H9 (cell line): ENCODE measurements at regions not wholly inside any gene's neighbourhood (a gene's known extent, or its start where the extent isn't known, plus 50 kb on each side); places are given as distances from the start of the nearest gene placed in this dataset.

Experiments
- DNase-seq: peaks from one replicate; pipeline ENCODE4 v3.0.0-alpha.2; 2017
- H2AFZ ChIP-seq: one replicate; pipeline ENCODE4 v1.6.1; 2013; ENCODE audit warnings: mild to moderate bottlenecking, low read length, control low read depth, moderate library complexity
- H2AK5ac ChIP-seq: 2 replicates; pipeline ENCODE4 v1.6.1; 2013; ENCODE audit warnings: low read length, control low read depth, mixed read lengths; ENCODE audit not compliant: insufficient read length
- H2BK120ac ChIP-seq: one replicate; pipeline ENCODE4 v1.6.1; 2013; ENCODE audit warnings: low read depth, mild to moderate bottlenecking, low read length, control low read depth, inconsistent platforms; ENCODE audit not compliant: poor library complexity, severe bottlenecking
- H2BK12ac ChIP-seq: 2 replicates; pipeline ENCODE4 v1.6.1; 2013; ENCODE audit warnings: low read length, control low read depth, mixed read lengths, low read depth; ENCODE audit not compliant: insufficient read length
- H2BK15ac ChIP-seq: 2 replicates; pipeline ENCODE4 v1.6.1; 2013; ENCODE audit warnings: low read depth, low read length, control low read depth
- H2BK20ac ChIP-seq: one replicate; pipeline ENCODE4 v1.6.1; 2013; ENCODE audit warnings: low read depth, mild to moderate bottlenecking, low read length, control low read depth, inconsistent platforms; ENCODE audit not compliant: poor library complexity, severe bottlenecking
- H2BK5ac ChIP-seq: 2 replicates; pipeline ENCODE4 v1.6.1; 2013; ENCODE audit warnings: low read length, control low read depth, mixed read lengths; ENCODE audit not compliant: insufficient read length
- H3K14ac ChIP-seq: 2 replicates; pipeline ENCODE4 v1.6.1; 2013; ENCODE audit warnings: low read length, control low read depth; ENCODE audit not compliant: insufficient read depth
- H3K18ac ChIP-seq: 2 replicates; pipeline ENCODE4 v1.6.1; 2013; ENCODE audit warnings: low read depth, mild to moderate bottlenecking, mixed read lengths, low read length, control low read depth; ENCODE audit not compliant: insufficient read length
- H3K23ac ChIP-seq: 2 replicates; pipeline ENCODE4 v1.6.1; 2013; ENCODE audit warnings: low read length, control low read depth, mixed read lengths, low read depth; ENCODE audit not compliant: insufficient read length
- H3K23me2 ChIP-seq: 2 replicates; pipeline ENCODE4 v1.6.1; 2013; ENCODE audit warnings: low read depth, mild to moderate bottlenecking, mixed read lengths, low read length, control low read depth; ENCODE audit not compliant: insufficient read length, poor library complexity, severe bottlenecking
- H3K27ac ChIP-seq: 2 replicates; pipeline ENCODE4 v1.5.1; 2013; ENCODE audit warnings: low read length, control low read depth, mixed read lengths, low read depth; ENCODE audit not compliant: insufficient read length
- H3K27me3 ChIP-seq: 2 replicates; pipeline ENCODE4 v1.6.1; 2013; ENCODE audit warnings: low read length, control low read depth, inconsistent platforms; ENCODE audit not compliant: insufficient read depth
- H3K4ac ChIP-seq: 2 replicates; pipeline ENCODE4 v1.6.1; 2013; ENCODE audit warnings: low read depth, mild to moderate bottlenecking, control low read depth, inconsistent platforms, low read length, moderate library complexity
- H3K4me1 ChIP-seq: 2 replicates; pipeline ENCODE4 v1.6.1; 2013; ENCODE audit warnings: low read length, control low read depth, inconsistent platforms; ENCODE audit not compliant: insufficient read depth
- H3K4me2 ChIP-seq: 2 replicates; pipeline ENCODE4 v1.6.1; 2013; ENCODE audit warnings: low read length, control low read depth, mixed read lengths; ENCODE audit not compliant: insufficient read length, insufficient read depth
- H3K56ac ChIP-seq: 2 replicates; pipeline ENCODE4 v1.6.1; 2013; ENCODE audit warnings: low read depth, mild to moderate bottlenecking, mixed read lengths, low read length, control low read depth; ENCODE audit not compliant: insufficient read length
- H3K79me1 ChIP-seq: 2 replicates; pipeline ENCODE4 v1.6.1; 2013; ENCODE audit warnings: low read depth, mild to moderate bottlenecking, moderate library complexity, low read length, control low read depth, inconsistent platforms; ENCODE audit not compliant: insufficient read depth, poor library complexity, severe bottlenecking
- H3K79me2 ChIP-seq: 2 replicates; pipeline ENCODE4 v1.6.1; 2013; ENCODE audit warnings: low read length, control low read depth, inconsistent platforms; ENCODE audit not compliant: insufficient read depth
- H3K9ac ChIP-seq: 2 replicates; pipeline ENCODE4 v1.6.1; 2013; ENCODE audit warnings: low read length, control low read depth, mixed read lengths; ENCODE audit not compliant: insufficient read length; ENCODE audit errors: extremely low read depth
- H3K9me3 ChIP-seq: one replicate; pipeline ENCODE4 v1.6.1; 2013; ENCODE audit warnings: low read depth, low read length, inconsistent platforms; ENCODE audit not compliant: control insufficient read depth
- H3T11ph ChIP-seq: one replicate; pipeline ENCODE4 v1.6.1; 2013; ENCODE audit warnings: mild to moderate bottlenecking, low read length, control low read depth, inconsistent platforms
- H4K20me1 ChIP-seq: one replicate; pipeline ENCODE4 v1.6.1; 2013; ENCODE audit not compliant: control insufficient read depth, insufficient read length, insufficient read depth
- H4K5ac ChIP-seq: 2 replicates; pipeline ENCODE4 v1.6.1; 2013; ENCODE audit warnings: low read depth, mild to moderate bottlenecking, mixed read lengths, low read length, control low read depth; ENCODE audit not compliant: insufficient read length
- H4K8ac ChIP-seq: replicated peaks from 2 replicates; pipeline ENCODE4 v1.6.1; 2013; ENCODE audit warnings: low read length, control low read depth, mixed read lengths, low read depth; ENCODE audit not compliant: insufficient read length
- H4K91ac ChIP-seq: 2 replicates; pipeline ENCODE4 v1.6.1; 2013; ENCODE audit warnings: low read depth, mild to moderate bottlenecking, moderate library complexity, mixed read lengths, low read length, control low read depth; ENCODE audit not compliant: insufficient read length
- H3K27ac Mint-ChIP-seq, 3 experiments: 2 replicates in 2 of 3; 3 replicates in 1 of 3; pipeline ENCODE4 v1.8.0; 2020 to 2021; ENCODE audit warnings: mixed read lengths in 3 of 3, mild to moderate bottlenecking in 1 of 3, moderate library complexity in 1 of 3
- H3K27me3 Mint-ChIP-seq: 2 replicates; pipeline ENCODE4 v1.8.0; 2021; ENCODE audit warnings: low read depth, mild to moderate bottlenecking, moderate library complexity, mixed read lengths
- H3K36me3 Mint-ChIP-seq, 3 experiments: 2 replicates in 2 of 3; 3 replicates in 1 of 3; pipeline ENCODE4 v1.8.0; 2020 to 2021; ENCODE audit warnings: low read depth in 3 of 3, mixed read lengths in 3 of 3; ENCODE audit not compliant: insufficient read depth in 1 of 3
- H3K4me1 Mint-ChIP-seq, 2 experiments: 2 replicates each; pipeline ENCODE4 v1.8.0; 2020; ENCODE audit warnings: mixed read lengths in 2 of 2
- H3K4me3 Mint-ChIP-seq, 2 experiments: 2 replicates in 1 of 2; 3 replicates in 1 of 2; pipeline ENCODE4 v1.8.0; 2020 to 2021; ENCODE audit warnings: mild to moderate bottlenecking in 2 of 2, mixed read lengths in 2 of 2, moderate library complexity in 1 of 2
- H3K9me3 Mint-ChIP-seq, 2 experiments: 2 replicates in 1 of 2; 3 replicates in 1 of 2; pipeline ENCODE4 v1.8.0; 2020; ENCODE audit warnings: mild to moderate bottlenecking in 2 of 2, mixed read lengths in 2 of 2, moderate library complexity in 1 of 2
- CTCF ChIP-seq: fragments of 200-600 bp; sonication (generic); conservative IDR thresholded peaks from 3 replicates; pipeline ENCODE4 v1.8.0; 2021; ENCODE audit warnings: antibody characterized with exemption, mild to moderate bottlenecking
- WGBS: extraction: QIAGEN DNeasy Blood & Tissue Kit; methylation state at CpG from one replicate; pipeline ENCODE4 v1.1.7; 2013; ENCODE audit warnings: missing lambda C conversion rate, low lambda C conversion rate, mixed read lengths; ENCODE audit not compliant: insufficient read length; ENCODE audit errors: extremely low coverage; 5-methylcytosine and 5-hydroxymethylcytosine counted together

GRCh38 chr3:87147562-87147961 is 79.5 kb upstream of the CHMP2B start:
- Histone ChIP-seq H3K9me3 (no peaks in the 10 kb centered on the region), H2BK12ac (no peak overlapping the region), H3K9ac (no peak overlapping the region)

More at GRCh38 chr3:87147562-87147961, 79.5 kb upstream of the CHMP2B start:
- Histone ChIP-seq H3K27me3 (no peaks in the 10 kb centered on the region), H2BK20ac (no peak overlapping the region), H3K4ac (no peak overlapping the region), H3K79me2 (no peaks in the 10 kb centered on the region), H3K14ac (no peak overlapping the region), H4K5ac (no peak overlapping the region), H2BK15ac (no peak overlapping the region), H3K4me2 (no peak overlapping the region), H3T11ph (no peak overlapping the region), H3K23ac (no peak overlapping the region), H4K91ac (no peak overlapping the region), H4K8ac (no peak overlapping the region), H3K27ac (no peak overlapping the region), H3K18ac (no peak overlapping the region), H3K4me1 (no peaks in the 10 kb centered on the region), H2AK5ac (no peak overlapping the region), H3K23me2 (no peaks in the 10 kb centered on the region), H3K79me1 (no peaks in the 10 kb centered on the region), H2AFZ (no peak overlapping the region), H3K56ac (no peak overlapping the region), H4K20me1 (no peaks in the 10 kb centered on the region), H2BK120ac (no peak overlapping the region), H2BK5ac (no peak overlapping the region)
- no peaks in the 10 kb centered on the region; a peak in 1 of 4 replicates for H3K4me1 Mint-ChIP-seq
- no peaks in the 10 kb centered on the region for H3K27me3 Mint-ChIP-seq
- H3K4me3 Mint-ChIP-seq = no peak overlapping the region
- no peak for TF ChIP-seq CTCF
- no peak overlapping the region for H3K27ac Mint-ChIP-seq
- H3K36me3 Mint-ChIP-seq = peaks cover 3 to 9% (median 6%) of the 10 kb centered on the region in 3 experiments; a peak in 6 of 7 replicates
- no CpG with 5 or more reads among the region's 8 CpGs for WGBS
- no peak for DNase-seq
- H3K9me3 Mint-ChIP-seq = peaks cover 5 to 16% of the 10 kb centered on the region in 2 experiments; a peak in 4 of 5 replicates
